T-cell (primary cell): ENCODE measurements at regions not wholly inside any gene's neighbourhood (a gene's known extent, or its start where the extent isn't known, plus 50 kb on each side); places are given as distances from the start of the nearest gene placed in this dataset.
"Not testable (repeated sequence)": the region's sequence is repeated elsewhere in the genome, so short reads cannot be mapped to it uniquely, and the experiment has no call there.

Experiments
- ATAC-seq, 4 experiments: fragments of 200-7000 bp in 3 of 4; fragments of 150-1000 bp in 1 of 4; cut with Tn5 transposase; replicated peaks in 1 of 4; 1 replicate in 3 of 4; 2 replicates in 1 of 4; pipeline ENCODE4 v1.10.0; 2021; ENCODE audit warnings: moderate library complexity in 3 of 4, mild to moderate bottlenecking in 2 of 4, moderate number of reproducible peaks in 1 of 4
- CTCF ChIA-PET, 2 donors: fragments of 300-600 bp; sonication (Branson Sonifier 250); formaldehyde crosslinking; loops; one replicate each; lab custom pipeline; 2022; ENCODE audit warnings: antibody characterized with exemption in 2 of 2; lab: Charles Lee
- POLR2A ChIA-PET, 2 donors: fragments of 300-600 bp; sonication (Branson Sonifier 250); formaldehyde crosslinking; loops; one replicate each; lab custom pipeline; 2022; ENCODE audit warnings: antibody characterized with exemption in 2 of 2; lab: Charles Lee
- DNase-seq, 35 experiments: peaks; one replicate each; pipeline versions ENCODE4 v3.0.0 to v3.0.0-alpha.2; 2013 to 2023
- H3K27ac ChIP-seq: one replicate; pipeline ENCODE4 v1.5.1; 2013; ENCODE audit warnings: low read length
- H3K27me3 ChIP-seq, 2 experiments: replicated peaks in 1 of 2; 1 replicate in 1 of 2; 2 replicates in 1 of 2; pipeline versions ENCODE4 v1.6.1 to v1.7.0; 2013; ENCODE audit warnings: low read length in 1 of 2, mixed read lengths in 1 of 2; ENCODE audit not compliant: control insufficient read depth in 2 of 2, insufficient read depth in 2 of 2; ENCODE audit errors: extremely low read depth in 1 of 2
- H3K36me3 ChIP-seq, 2 donors: 1 replicate in 1 of 2; 2 replicates in 1 of 2; pipeline versions ENCODE4 v1.6.1 to v1.7.0; 2013; ENCODE audit warnings: low read length in 1 of 2; ENCODE audit not compliant: control insufficient read depth in 2 of 2, insufficient read depth in 1 of 2; ENCODE audit errors: extremely low read depth in 1 of 2
- H3K4me1 ChIP-seq, 2 experiments: 1 replicate in 1 of 2; 2 replicates in 1 of 2; pipeline versions ENCODE4 v1.6.1 to v1.7.0; 2013; ENCODE audit warnings: low read length in 2 of 2, mixed read lengths in 1 of 2; ENCODE audit not compliant: insufficient read depth in 2 of 2, control insufficient read depth in 1 of 2; ENCODE audit errors: extremely low read depth in 1 of 2
- H3K4me3 ChIP-seq, 2 donors: 1 replicate in 1 of 2; 2 replicates in 1 of 2; pipeline versions ENCODE4 v1.5.1 to v1.7.0; 2013; ENCODE audit warnings: mild to moderate bottlenecking in 2 of 2, low read length in 1 of 2, moderate library complexity in 1 of 2; ENCODE audit not compliant: control insufficient read depth in 1 of 2; ENCODE audit errors: extremely low read depth in 1 of 2
- H3K9me3 ChIP-seq: 2 replicates; pipeline ENCODE4 v1.7.0; 2013
- H3K27ac Mint-ChIP-seq, 2 donors: one replicate each; pipeline ENCODE4 v1.8.0; 2020 to 2021; ENCODE audit warnings: mild to moderate bottlenecking in 2 of 2, mixed read lengths in 2 of 2
- H3K27me3 Mint-ChIP-seq, 2 donors: one replicate each; pipeline ENCODE4 v1.8.0; 2021 to 2022; ENCODE audit warnings: mixed read lengths in 2 of 2
- H3K36me3 Mint-ChIP-seq: one replicate; pipeline ENCODE4 v1.8.0; 2021; ENCODE audit warnings: mixed read lengths
- H3K4me1 Mint-ChIP-seq, 3 donors: one replicate each; pipeline ENCODE4 v1.8.0; 2020 to 2022; ENCODE audit warnings: mixed read lengths in 3 of 3, mild to moderate bottlenecking in 1 of 3
- H3K4me3 Mint-ChIP-seq, 3 donors: one replicate each; pipeline ENCODE4 v1.8.0; 2020 to 2022; ENCODE audit warnings: mild to moderate bottlenecking in 3 of 3, mixed read lengths in 3 of 3, moderate library complexity in 3 of 3
- H3K9me3 Mint-ChIP-seq, 3 donors: one replicate each; pipeline ENCODE4 v1.8.0; 2020 to 2022; ENCODE audit warnings: mixed read lengths in 3 of 3
- WGBS: methylation state at CpG from one replicate; pipeline ENCODE4 v1.1.5; 2013; ENCODE audit warnings: missing lambda C conversion rate; ENCODE audit not compliant: insufficient coverage; 5-methylcytosine and 5-hydroxymethylcytosine counted together

DNA sequence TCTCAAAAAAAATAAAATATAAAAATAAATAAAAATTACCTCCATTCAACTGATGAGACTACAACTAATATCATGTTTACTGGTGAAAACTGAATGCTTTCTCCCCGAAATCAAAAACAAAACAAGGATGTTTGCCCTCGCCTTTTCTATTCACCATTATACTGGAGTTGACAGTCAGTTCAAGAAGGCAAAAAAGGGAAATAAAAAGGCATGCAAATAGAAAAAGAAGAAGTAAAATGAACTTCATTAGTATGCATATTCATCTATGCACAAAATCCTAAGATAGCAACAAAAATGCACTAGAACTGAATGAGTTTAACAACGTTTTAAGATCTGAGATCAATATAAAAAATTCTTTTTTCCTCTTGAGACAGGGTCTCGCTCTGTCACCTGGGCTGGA, 72.7 kb upstream of the FAM174B start:
- no peaks in the 10 kb centered on the region for H3K27me3 ChIP-seq
- 35% methylated on average over 2 of the region's 4 CpGs for WGBS
- H3K4me1 ChIP-seq = peaks cover 2 to 3% of the 10 kb centered on the region in 2 experiments
- H3K9me3 Mint-ChIP-seq = no peaks in the 10 kb centered on the region
- H3K27ac ChIP-seq = no peak overlapping the region
- H3K4me1 Mint-ChIP-seq = peaks cover 8 to 9% (median 8%) of the 10 kb centered on the region in 3 donors
- ChIA-PET CTCF (no interaction called here), POLR2A (no interaction called here)
- no peaks in the 10 kb centered on the region for H3K36me3 ChIP-seq
- no peaks in the 10 kb centered on the region for H3K9me3 ChIP-seq
- peaks cover 0 to 3% of the 10 kb centered on the region in 2 donors for H3K27me3 Mint-ChIP-seq
- peaks cover 4% of the 10 kb centered on the region for H3K36me3 Mint-ChIP-seq
- no peak overlapping the region for H3K27ac Mint-ChIP-seq
- ATAC-seq = no peak
- DNase-seq = no peak
- no peak overlapping the region for H3K4me3 Mint-ChIP-seq
- H3K4me3 ChIP-seq = no peak overlapping the region

GRCh38 chr15:92733090-92733933, 77.7 kb upstream of the FAM174B start:
- Mint-ChIP-seq H3K27ac (peak overlapping the region in 1 of 2 donors; percentile 82), H3K4me1 (peaks cover 7 to 10% (median 10%) of the 10 kb centered on the region in 3 donors), H3K27me3 (peaks cover 10% of the 10 kb centered on the region in 2 donors), H3K9me3 (no peaks in the 10 kb centered on the region), H3K4me3 (peak overlapping the region; percentile 77 to 87 (median 85)), H3K36me3 (peaks cover 2% of the 10 kb centered on the region)
- Histone ChIP-seq H3K4me3 (peak overlapping the region; percentile 27 to 54), H3K27ac (no peak overlapping the region), H3K36me3 (no peaks in the 10 kb centered on the region), H3K4me1 (peaks cover 2 to 8% of the 10 kb centered on the region in 2 experiments), H3K9me3 (no peaks in the 10 kb centered on the region), H3K27me3 (peaks cover 0 to 8% of the 10 kb centered on the region in 2 experiments)
- 95% methylated on average over 5 of the region's 12 CpGs for WGBS
- POLR2A ChIA-PET = interaction anchor here in 1 of 2 donors (1.0 kb wide), 1 partner anchor 182 kb away, joined by 3 read pairs; no protein-coding TSS in a partner anchor
- CTCF ChIA-PET = interaction anchor here in 1 of 2 donors (0.6 kb wide), 1 partner anchor 71 kb away, joined by 3 read pairs; no protein-coding TSS in a partner anchor
- no peak for DNase-seq
- no peak for ATAC-seq

DNA sequence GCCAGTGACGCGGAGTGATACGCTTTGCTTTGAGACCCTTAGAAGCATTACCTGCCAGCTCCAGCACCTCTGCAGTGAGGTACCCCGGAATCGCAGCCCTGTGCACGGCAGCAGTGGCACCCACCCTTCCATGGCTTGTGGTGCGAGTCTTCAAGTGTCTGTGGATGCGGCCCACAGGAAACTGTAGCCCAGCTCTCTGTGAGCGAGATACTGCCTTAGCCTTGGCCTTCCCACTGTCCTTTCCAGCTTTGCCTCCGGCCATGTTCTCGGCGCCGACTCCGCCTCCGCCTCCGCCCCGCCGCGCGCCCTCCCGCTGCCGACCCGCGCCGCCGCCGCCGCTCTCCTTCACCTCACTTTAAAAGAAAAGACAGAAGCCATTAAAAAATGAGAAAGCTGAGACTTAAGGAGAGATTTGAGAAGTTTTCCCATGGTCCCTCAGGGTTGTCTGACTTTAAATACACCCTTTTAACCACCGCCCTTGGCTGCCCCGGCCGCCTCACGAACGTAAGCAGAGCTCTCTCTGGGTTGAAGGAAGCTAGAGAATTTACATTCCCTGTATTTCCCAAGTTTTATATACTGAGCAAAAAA, 78.5 kb upstream of the FAM174B start:
- Histone ChIP-seq H3K4me1 (peaks cover 2 to 8% of the 10 kb centered on the region in 2 experiments), H3K9me3 (no peaks in the 10 kb centered on the region), H3K27ac (no peak overlapping the region), H3K27me3 (peaks cover 0 to 9% of the 10 kb centered on the region in 2 experiments), H3K4me3 (peak overlapping the region; percentile 36 to 64), H3K36me3 (no peaks in the 10 kb centered on the region)
- peaks cover 10 to 14% of the 10 kb centered on the region in 2 donors for H3K27me3 Mint-ChIP-seq
- CTCF ChIA-PET = no interaction called here
- H3K27ac Mint-ChIP-seq = peak overlapping the region in 1 of 2 donors; percentile 82
- H3K4me3 Mint-ChIP-seq = peak overlapping the region; percentile 77 to 87 (median 85)
- H3K36me3 Mint-ChIP-seq = peaks cover 2% of the 10 kb centered on the region
- ATAC-seq = peak; percentile 60 to 78 (median 73)
- H3K4me1 Mint-ChIP-seq = peaks cover 7 to 10% (median 10%) of the 10 kb centered on the region in 3 donors
- DNase-seq = peak in 16 of 35 experiments; percentile 1 to 42 (median 14)
- 32% methylated on average over 17 of the region's 33 CpGs for WGBS
- H3K9me3 Mint-ChIP-seq = no peaks in the 10 kb centered on the region
- POLR2A ChIA-PET = no interaction called here

- H3K27ac ChIP-seq, H3K4me3 Mint-ChIP-seq, H3K4me3 ChIP-seq, H3K27ac Mint-ChIP-seq, CTCF ChIA-PET, H3K27me3 ChIP-seq, H3K36me3 Mint-ChIP-seq, DNase-seq, H3K9me3 ChIP-seq, POLR2A ChIA-PET, H3K4me1 ChIP-seq, ATAC-seq, H3K36me3 ChIP-seq, H3K9me3 Mint-ChIP-seq, H3K4me1 Mint-ChIP-seq: not testable (repeated sequence)
- peaks cover 8 to 11% of the 10 kb centered on the region in 2 donors for H3K27me3 Mint-ChIP-seq
- WGBS = no CpG with 5 or more reads among the region's 4 CpGs
These were observed 83.7 kb upstream of the FAM174B start for GRCh38 chr15:92739246-92739645.

DNA sequence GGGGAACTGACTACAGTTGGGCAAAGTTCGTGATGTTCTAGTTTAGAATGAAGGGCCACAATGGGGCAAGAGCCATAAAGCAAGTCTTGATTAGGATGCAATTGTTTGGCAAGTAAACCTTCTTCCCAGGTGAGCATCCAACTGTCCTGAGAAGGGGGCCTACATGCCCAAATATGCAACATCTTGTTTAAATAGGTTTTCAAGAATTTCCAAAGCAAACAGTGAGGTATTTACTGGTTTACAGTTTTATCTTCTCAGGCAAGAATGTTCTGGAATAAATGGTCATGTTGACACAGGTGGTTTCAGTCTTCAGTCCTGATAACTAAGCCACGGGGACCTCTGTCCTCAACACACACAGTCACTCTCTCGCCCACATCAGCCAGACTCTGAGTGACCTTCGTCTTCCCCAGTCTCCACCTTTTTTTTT, 90.3 kb upstream of the FAM174B start:
- H3K4me1 ChIP-seq = no peaks in the 10 kb centered on the region
- H3K4me1 Mint-ChIP-seq = no peaks in the 10 kb centered on the region
- ATAC-seq = no peak
- H3K36me3 ChIP-seq = no peaks in the 10 kb centered on the region
- H3K9me3 ChIP-seq = no peaks in the 10 kb centered on the region
- no peak overlapping the region for H3K4me3 ChIP-seq
- 85% methylated on average over 4 of the region's 4 CpGs for whole genome bisulfite sequencing
- peaks cover 0 to 2% of the 10 kb centered on the region in 2 donors for H3K27me3 Mint-ChIP-seq
- CTCF ChIA-PET = no interaction called here
- POLR2A ChIA-PET = no interaction called here
- DNase-seq = no peak
- no peak overlapping the region for H3K27ac Mint-ChIP-seq
- H3K4me3 Mint-ChIP-seq = no peak overlapping the region
- H3K36me3 Mint-ChIP-seq = no peaks in the 10 kb centered on the region
- H3K27me3 ChIP-seq = no peaks in the 10 kb centered on the region
- H3K27ac ChIP-seq = no peak overlapping the region
- no peaks in the 10 kb centered on the region for H3K9me3 Mint-ChIP-seq

DNA sequence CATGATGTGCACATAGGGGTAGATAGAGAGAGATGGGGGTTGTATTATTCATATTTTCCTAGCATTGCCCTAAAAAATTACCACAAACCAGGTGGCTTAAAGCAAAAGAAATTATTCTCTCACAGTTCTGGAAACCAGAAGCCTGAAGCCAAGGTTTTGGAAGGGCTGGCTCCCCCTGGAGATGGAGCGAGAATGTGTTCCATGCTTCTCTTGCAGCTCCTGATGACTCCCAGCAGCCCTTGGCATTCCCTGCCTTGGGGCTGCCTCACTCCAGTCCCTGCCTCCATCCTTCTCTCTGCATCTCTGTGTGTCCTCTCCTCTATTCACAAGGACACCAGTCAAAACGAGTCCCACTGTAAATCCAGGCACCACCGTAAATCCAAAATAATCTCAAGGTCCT, 91.5 kb upstream of the FAM174B start:
- no peak for ATAC-seq
- peaks cover 0 to 2% of the 10 kb centered on the region in 2 donors for H3K27me3 Mint-ChIP-seq
- WGBS = 100% methylated on average over 1 of the region's 3 CpGs
- ChIA-PET POLR2A (no interaction called here), CTCF (no interaction called here)
- H3K27ac Mint-ChIP-seq = no peak overlapping the region
- H3K4me3 ChIP-seq = no peak overlapping the region
- no peaks in the 10 kb centered on the region for H3K4me1 Mint-ChIP-seq
- no peak for DNase-seq
- H3K4me3 Mint-ChIP-seq = no peak overlapping the region
- no peaks in the 10 kb centered on the region for H3K9me3 ChIP-seq
- no peak overlapping the region for H3K27ac ChIP-seq
- no peaks in the 10 kb centered on the region for H3K36me3 Mint-ChIP-seq
- H3K9me3 Mint-ChIP-seq = no peaks in the 10 kb centered on the region
- no peaks in the 10 kb centered on the region for H3K4me1 ChIP-seq
- H3K36me3 ChIP-seq = no peaks in the 10 kb centered on the region
- peaks cover 0 to 2% of the 10 kb centered on the region in 2 experiments for H3K27me3 ChIP-seq
